H1 (cell line): ENCODE measurements at regions not wholly inside any gene's neighbourhood (a gene's known extent, or its start where the extent isn't known, plus 50 kb on each side); places are given as distances from the start of the nearest gene placed in this dataset.

Experiments used
- BRCA1 ChIP-seq: IDR thresholded peaks from 2 replicates; pipeline ENCODE4 v1.6.1; 2012; ENCODE audit warnings: low read depth, low read length, improper control_type of control experiment
- CEBPB ChIP-seq: IDR thresholded peaks from 2 replicates; pipeline ENCODE4 v1.6.1; 2012; ENCODE audit warnings: low read depth, low read length
- EZH2 ChIP-seq: fragments of 200-600 bp; sonication (generic); IDR thresholded peaks from 2 replicates; pipeline ENCODE4 v1.7.1; 2012; ENCODE audit warnings: low read depth, mild to moderate bottlenecking, moderate library complexity, low read length, inconsistent platforms; ENCODE audit not compliant: severe bottlenecking
- JUN ChIP-seq: IDR thresholded peaks from 2 replicates; pipeline ENCODE4 v1.6.1; 2011; ENCODE audit warnings: low read depth, mild to moderate bottlenecking, improper control_type of control experiment, low read length
- MAFK ChIP-seq: IDR thresholded peaks from 2 replicates; pipeline ENCODE4 v1.6.1; 2012; ENCODE audit warnings: low read depth, mild to moderate bottlenecking, improper control_type of control experiment, low read length
- POLR2A ChIP-seq, 2 experiments: IDR thresholded peaks; 1 replicate in 1 of 2; 2 replicates in 1 of 2; pipeline ENCODE4 v1.6.1; 2011; ENCODE audit warnings: low read depth in 2 of 2, low read length in 2 of 2, mild to moderate bottlenecking in 2 of 2; ENCODE audit errors: control extremely low read depth in 1 of 2
- SIRT6 ChIP-seq: IDR thresholded peaks from one replicate; pipeline ENCODE4 v1.7.1; 2012; ENCODE audit warnings: low read length, inconsistent platforms
- YY1 ChIP-seq: IDR thresholded peaks from 2 replicates; pipeline ENCODE4 v1.6.1; 2011; ENCODE audit warnings: low read depth, mild to moderate bottlenecking, low read length
- TF ChIP-seq, protein P1 (sequence below), 3 experiments: IDR thresholded peaks; 1 replicate in 2 of 3; 2 replicates in 1 of 3; pipeline versions ENCODE4 v1.5.1 to v1.6.1; 2011; ENCODE audit warnings: low read length in 3 of 3, mild to moderate bottlenecking in 3 of 3, inconsistent platforms in 2 of 3, low read depth in 1 of 3, moderate library complexity in 1 of 3; ENCODE audit not compliant: insufficient read depth in 1 of 3; ENCODE audit errors: control extremely low read depth in 1 of 3
- TF ChIP-seq, protein P2 (sequence below): IDR thresholded peaks from 2 replicates; pipeline ENCODE4 v1.6.1; 2011; ENCODE audit warnings: low read length, improper control_type of control experiment
- TF ChIP-seq, protein P3 (sequence below): IDR thresholded peaks from 2 replicates; pipeline ENCODE4 v1.6.1; 2012; ENCODE audit warnings: inconsistent platforms

DNA sequence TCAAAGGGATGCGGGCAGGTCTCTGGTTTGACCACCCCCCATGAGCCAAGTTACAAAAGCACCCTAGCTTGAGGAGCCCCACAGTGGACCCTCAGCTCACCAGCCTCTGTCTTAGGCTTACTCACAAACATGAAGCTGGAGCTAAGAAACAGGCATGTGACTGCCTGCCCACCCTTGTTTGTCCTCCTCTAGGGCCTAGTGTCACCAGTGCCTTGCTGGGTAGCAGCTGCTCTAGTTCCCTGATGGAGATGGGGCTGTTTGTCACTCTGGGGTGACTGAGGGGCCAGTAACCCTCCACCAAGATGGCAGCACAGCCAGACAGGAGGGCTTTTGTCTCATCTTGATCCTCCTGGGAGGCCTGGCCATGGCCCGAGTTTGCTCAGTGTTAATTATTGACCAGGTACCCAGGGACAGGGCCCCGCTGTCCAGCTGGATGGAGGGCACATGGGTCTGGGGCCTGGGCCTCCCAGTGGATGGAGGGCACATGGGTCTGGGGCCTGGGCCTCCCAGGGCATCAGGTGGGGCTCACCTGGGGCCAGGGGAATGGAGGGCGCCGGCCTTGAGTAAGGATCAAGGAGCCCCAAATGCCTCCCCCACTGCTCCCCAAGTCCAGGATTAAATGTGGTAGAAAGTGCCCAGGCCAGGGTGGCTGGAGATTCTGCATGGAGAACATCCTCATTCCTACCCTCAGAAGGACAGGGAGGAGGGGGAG lies 185.9 kb upstream of the HAAO start:
- TF ChIP-seq YY1 = no peak
- TF ChIP-seq BRCA1 = no peak
- TF ChIP-seq MAFK = no peak
- TF ChIP-seq, protein P1, sequence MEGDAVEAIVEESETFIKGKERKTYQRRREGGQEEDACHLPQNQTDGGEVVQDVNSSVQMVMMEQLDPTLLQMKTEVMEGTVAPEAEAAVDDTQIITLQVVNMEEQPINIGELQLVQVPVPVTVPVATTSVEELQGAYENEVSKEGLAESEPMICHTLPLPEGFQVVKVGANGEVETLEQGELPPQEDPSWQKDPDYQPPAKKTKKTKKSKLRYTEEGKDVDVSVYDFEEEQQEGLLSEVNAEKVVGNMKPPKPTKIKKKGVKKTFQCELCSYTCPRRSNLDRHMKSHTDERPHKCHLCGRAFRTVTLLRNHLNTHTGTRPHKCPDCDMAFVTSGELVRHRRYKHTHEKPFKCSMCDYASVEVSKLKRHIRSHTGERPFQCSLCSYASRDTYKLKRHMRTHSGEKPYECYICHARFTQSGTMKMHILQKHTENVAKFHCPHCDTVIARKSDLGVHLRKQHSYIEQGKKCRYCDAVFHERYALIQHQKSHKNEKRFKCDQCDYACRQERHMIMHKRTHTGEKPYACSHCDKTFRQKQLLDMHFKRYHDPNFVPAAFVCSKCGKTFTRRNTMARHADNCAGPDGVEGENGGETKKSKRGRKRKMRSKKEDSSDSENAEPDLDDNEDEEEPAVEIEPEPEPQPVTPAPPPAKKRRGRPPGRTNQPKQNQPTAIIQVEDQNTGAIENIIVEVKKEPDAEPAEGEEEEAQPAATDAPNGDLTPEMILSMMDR (IDR thresholded peaks at IDR 0.05; ENCODE audit: control extremely low read depth in 1 of 3, insufficient read depth in 1 of 3, low read depth in 1 of 3, low read length in 3 of 3) = no peak
- TF ChIP-seq CEBPB = no peak
- no peak for TF ChIP-seq SIRT6
- TF ChIP-seq POLR2A (IDR thresholded peaks at IDR 0.05; ENCODE audit: control extremely low read depth in 1 of 2, low read depth in 2 of 2, low read length in 2 of 2) = no peak
- TF ChIP-seq, protein P2, sequence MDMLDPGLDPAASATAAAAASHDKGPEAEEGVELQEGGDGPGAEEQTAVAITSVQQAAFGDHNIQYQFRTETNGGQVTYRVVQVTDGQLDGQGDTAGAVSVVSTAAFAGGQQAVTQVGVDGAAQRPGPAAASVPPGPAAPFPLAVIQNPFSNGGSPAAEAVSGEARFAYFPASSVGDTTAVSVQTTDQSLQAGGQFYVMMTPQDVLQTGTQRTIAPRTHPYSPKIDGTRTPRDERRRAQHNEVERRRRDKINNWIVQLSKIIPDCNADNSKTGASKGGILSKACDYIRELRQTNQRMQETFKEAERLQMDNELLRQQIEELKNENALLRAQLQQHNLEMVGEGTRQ = no peak
- TF ChIP-seq, protein P3, sequence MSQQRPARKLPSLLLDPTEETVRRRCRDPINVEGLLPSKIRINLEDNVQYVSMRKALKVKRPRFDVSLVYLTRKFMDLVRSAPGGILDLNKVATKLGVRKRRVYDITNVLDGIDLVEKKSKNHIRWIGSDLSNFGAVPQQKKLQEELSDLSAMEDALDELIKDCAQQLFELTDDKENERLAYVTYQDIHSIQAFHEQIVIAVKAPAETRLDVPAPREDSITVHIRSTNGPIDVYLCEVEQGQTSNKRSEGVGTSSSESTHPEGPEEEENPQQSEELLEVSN = no peak
- no peak for TF ChIP-seq EZH2
- TF ChIP-seq JUN = no peak
